NCI-H2107 treated with DMSO at 0.1 percent for 48 hours (cell line): ENCODE measurements at regions not wholly inside any gene's neighbourhood (a gene's known extent, or its start where the extent isn't known, plus 50 kb on each side); places are given as distances from the start of the nearest gene placed in this dataset.

Source experiments
- DNase-seq: peaks from one replicate; lab custom pipeline; 2025; ENCODE audit not compliant: unreplicated experiment; lab: John Stamatoyannopoulos, UW

DNA sequence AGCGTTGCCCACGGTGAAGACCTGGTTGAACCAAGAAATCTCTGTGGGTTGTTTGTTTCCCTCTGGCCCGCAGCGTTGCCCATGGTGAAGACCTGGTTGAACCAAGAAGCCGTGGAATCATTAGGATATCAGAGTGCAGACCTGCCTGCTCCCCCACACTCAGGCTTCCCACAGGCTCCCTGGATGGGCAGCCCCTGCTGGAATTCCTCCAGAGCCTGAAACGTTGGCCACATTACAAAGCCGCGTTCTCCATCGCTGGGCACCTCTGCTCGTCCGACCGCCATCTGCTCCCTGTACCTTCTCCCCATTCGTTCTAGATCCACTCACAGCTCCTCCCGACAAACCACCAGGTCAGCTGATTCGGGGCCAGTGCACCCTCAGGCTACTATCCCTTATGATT lies 266.9 kb upstream of the SHH start:
- no peak for DNase-seq

DNA sequence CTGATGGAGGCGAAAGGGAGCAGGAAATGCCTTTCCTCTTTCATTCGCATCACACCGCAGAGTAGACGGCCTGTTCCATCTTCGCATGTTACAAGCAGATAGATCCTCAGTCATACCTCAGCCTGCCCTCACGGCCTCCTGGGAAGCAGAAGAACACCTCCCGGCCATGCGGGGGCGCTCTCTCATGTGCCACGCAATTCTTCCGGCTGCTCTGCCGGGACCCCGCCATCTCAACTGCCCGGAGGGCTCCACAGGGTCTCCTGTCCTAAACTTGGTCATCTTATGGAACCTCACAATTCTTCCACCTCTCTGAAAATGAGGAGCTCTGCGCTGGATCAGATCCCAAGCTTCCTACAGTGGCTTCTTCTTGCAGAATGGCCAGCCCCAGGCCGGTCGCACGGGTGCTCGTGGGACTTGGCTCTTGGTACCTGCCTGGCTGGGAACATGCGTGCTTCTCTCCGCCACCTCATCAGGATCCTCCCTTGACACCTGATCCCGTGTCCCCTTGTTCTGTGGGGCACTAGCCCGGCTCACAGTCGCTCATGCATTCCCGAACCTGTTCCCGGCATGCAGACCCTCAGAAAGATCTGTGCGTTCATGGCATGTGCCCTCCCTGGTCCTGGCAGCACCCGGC lies 262.8 kb upstream of the SHH start:
- DNase-seq = no peak

DNA sequence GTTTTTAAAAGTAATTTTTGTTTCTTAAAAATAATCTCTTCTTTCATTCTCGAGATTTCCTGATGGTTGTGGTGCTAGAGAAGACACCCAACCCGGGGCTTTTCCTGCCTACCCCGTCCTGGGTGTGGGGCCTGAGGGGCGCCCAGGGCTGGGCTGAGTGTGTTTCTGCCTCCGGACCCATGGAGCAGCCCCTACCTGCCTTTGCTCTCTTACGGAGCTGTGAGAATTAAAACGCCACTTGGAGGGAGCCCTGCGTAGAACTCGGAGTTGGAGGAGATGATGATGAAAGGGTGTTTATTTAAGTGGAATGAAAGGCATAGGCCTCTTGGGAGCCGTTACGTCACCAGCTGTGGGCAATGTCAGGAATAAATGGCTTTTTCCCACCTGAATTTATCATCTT lies 261.8 kb upstream of the SHH start:
- DNase-seq = no peak

DNA sequence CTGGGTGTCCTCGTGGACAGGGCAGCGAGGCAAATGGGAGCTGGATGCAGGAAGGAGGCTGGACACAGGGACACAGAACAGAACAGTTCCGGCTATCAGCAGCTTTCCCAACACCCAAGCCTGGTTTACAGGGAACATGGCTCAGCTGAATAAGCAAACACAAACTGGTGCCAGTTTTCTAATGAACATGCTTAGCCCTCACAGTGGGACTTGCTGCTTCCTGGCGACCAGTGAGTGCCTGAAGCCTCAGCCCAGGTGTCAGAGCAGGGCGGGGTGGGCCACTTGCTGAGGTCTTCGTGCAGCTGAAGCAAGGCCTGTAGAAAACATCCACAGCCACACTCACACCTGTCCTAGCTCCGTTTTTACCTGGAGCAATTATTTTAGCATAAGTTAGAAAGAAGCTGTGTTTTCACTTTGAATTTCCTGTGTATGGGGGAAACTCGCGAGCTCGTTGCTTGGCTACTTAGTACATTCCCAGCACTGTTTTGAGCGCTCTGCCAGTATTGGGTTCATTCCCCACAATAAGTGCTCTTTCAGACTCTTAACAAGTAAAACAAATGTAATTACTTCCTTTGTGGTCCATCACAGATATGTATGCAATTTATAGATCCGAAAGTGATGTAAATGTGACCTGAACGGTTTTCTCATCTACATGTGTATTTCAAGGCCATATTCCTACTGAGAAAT lies 261.2 kb upstream of the SHH start:
- DNase-seq = no peak

DNA sequence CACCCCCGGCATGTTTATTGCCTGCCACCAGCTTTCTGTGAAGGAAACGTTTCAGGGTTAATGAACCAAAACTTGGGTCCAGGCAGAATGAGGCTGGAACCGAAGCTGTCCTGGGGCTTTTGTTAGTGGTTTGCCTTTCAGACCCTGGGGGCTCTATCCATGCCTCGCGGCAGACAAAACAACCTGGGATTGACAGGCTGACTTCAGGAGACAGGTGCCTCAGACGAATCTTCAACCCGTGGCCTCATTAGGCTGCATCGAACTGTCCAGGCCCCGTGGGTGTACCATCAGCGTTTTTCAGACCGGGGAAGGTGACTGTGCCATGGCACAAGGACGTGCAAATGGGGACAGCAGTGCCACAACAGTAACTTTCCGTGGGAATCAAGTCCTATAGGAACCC lies 259.3 kb upstream of the SHH start:
- DNase-seq = no peak

DNA sequence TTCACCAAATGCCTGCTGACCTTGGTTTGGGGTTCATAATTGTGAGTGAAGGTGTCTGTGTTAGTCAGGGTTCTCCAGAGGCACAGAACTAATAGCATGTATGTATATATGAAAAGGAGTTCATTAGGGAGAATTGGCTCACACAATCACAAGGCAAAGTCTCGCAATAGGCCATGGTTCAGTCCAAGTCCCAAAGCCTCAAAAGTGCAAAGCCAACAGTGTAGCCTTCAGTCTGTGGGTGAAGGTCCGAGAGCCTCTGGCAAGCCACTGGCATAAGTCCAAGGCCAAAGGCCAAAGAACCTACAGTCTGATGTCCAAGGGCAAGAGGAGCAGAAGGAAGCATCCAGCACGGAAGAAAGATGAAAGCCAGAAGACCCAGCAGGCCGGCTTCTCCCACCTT lies 257.6 kb upstream of the SHH start:
- DNase-seq = no peak

DNA sequence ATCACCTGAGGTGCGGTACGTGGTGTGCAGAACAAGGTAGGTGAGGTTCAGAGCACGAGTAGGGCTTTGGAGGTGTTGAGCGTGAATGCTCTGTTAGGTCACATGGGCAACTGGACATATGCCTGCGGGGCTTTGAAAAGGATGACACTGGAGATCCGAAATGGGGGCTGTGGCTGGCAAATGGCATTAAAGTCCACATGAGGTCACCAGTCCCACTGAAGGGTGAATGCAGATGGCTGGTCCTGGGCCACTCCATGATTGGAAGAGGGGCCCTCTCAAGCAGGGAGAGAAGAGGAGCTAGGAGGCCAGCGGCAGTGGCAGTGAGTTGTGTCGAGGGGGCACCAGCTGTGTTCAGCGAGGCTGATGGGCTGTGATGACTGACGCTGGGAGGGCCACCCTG lies 254.9 kb upstream of the SHH start:
- no peak for DNase-seq

DNA sequence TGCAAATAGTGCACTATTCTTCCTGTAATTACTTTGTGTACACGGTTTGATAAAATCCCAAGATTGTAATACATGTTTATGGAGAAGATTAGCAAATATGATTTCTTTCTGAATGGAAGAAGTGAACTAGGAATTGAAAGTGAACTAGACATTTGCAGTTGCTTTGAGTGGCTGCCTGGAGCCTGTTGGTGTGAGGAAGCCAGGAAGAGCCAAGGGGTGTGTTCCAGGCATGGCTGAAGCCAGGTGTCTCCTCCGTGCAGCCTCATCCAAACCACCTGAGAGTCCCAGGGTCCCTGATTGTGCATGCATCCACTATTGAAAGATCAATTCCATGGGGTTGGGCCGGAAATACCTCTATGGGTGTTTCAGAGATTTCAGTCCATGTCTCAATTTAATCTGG lies 253.1 kb upstream of the SHH start:
- no peak for DNase-seq

DNA sequence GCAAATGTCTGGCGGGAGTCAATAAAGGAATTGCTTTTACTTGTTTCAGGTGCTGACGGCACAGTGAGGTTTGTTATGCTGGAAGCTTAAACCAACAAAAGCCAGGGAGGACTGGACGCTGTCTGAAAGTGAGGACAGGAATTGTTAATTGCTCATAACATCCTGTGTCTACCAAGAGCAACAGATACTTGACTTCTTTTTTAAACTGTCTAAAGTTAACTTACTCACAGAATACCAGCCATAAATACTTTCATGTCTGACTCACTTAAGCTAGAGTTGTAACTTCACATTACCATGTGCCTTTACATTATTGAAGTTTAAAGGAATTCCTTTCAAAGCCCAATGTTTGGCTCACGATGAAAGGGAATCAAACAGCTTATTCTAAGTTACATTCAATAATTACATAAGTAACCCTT lies 252.7 kb upstream of the SHH start:
- no peak for DNase-seq

DNA sequence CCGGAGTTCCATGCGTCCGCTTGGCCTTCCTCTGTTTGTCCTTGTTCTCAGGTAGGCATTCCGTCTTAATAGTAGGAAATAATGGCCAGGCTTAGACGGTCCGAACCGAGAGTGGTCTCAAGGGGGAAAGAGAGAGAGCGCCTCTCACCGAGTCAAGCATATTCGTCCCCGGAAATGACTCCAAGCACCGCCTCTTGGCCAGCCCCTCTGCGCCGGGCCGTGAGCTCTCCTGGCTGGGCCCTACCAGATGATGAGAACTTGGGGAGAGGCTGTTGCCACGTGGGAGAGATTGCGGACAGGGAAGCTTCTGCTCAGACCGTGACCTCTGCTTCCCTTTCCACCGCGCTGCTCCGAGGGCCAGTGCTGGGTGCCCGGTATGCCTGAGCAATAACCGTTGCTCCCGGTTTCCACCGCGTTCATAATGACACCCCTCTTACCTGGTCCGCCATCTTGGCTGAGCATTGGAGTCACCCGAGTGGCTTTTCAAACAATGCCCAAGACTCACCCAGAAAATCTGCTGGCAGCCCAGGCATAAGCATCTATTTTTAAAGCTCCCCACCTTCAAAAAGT lies 251.1 kb upstream of the SHH start:
- DNase-seq = no peak

DNA sequence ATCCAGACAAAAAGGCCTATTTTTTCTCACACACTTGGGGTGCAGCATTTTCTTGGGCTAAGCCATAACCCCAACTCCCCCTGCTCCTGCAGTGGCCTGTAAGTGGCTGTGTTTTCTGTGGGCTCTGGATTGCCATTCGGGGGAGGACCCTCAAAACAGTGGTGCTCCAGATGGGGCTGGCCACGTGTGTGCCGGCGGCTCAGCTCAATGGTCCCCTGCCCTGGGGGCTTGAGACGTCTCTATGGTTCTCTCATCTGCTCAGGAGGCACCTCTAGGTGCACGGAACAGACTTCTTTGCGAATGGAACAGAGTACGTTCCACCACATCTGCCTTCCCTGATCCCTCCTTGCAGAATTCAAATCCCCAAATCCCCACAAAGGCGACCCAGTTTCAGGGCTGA lies 250.0 kb upstream of the SHH start:
- DNase-seq = no peak

DNA sequence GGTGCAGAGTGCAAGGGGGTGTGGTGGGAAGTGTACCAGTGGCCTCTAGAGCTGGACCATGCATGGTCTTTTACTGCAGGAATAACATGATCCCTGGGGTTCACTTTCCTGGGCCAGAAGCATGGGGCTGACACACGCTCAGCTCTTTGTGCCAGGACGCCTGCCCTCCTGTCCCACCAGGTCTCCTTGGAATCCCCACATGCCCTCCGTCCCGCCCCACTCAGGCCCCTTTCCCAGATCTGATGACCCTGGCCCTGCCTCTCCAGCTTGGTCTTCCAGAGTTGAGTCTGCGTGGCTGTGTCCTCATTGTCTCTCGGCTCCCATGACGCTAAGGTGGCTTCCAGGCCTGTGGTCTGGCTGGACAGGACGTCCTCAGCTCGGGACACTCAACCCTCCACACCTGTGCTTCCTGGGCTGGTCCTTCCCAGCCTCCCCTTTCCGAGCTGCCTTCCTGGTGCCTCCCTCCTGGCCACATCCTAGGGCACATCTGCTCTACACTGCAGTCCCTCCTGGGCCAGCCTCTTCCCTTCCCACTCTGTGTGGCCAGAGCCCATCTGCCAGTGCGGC lies 249.5 kb upstream of the SHH start:
- no peak for DNase-seq

DNA sequence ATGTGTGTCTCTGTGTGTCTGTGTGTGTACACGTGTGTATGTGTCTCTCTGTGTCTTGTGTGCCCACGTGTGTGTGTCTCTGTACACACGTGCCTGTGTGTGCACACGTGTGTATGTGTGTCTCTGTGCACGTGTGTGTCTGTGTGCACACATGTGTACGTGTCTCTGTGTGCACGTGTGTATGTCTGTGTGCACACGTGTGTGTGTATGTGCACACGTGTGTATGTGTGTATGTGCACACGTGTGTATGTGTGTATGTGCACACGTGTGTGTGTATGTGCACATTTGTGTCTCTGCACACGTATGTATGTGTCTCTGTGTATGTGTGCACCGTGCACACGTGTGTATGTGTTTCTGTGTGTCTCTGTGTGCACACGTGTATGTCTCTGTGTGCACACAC lies 248.7 kb upstream of the SHH start:
- no peak for DNase-seq

DNA sequence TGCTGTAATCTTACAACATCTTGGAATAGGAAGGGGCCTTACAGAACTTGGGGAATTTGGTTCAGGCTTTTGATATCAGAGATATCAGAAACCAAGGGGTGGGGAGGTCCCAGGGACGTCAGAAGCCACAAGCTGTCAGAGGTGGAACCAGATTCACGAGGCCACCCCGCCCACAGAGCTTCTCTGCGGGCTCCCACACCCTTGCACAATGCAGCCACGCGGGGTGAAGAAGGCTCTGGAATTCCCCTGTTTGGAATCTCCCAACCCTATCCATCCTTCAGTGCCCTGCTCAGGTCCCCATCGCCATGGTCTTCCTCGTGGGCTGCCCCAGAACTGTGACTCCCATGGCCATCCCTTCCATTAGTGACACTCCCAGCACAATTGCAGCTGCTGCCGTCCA lies 247.1 kb upstream of the SHH start:
- no peak for DNase-seq

DNA sequence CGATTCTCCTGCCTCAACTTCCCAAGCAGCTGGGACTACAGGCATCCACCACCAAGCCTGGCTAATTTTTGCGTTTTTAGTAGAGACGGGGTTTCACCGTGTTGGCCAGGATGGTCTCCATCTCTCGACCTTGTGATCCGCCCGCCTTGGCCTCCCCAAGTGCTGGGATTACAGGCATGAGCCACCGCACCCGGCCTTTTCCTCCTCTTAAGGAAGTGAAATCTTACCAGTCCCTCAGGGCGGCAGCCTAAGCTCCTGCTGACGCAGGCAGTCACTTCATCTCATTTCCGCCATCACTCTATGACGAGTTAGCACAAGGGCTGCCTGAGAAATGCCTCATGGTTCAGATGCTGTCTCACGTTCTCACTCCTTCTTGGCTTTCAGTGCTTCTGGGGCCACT lies 246.0 kb upstream of the SHH start:
- DNase-seq = no peak

DNA sequence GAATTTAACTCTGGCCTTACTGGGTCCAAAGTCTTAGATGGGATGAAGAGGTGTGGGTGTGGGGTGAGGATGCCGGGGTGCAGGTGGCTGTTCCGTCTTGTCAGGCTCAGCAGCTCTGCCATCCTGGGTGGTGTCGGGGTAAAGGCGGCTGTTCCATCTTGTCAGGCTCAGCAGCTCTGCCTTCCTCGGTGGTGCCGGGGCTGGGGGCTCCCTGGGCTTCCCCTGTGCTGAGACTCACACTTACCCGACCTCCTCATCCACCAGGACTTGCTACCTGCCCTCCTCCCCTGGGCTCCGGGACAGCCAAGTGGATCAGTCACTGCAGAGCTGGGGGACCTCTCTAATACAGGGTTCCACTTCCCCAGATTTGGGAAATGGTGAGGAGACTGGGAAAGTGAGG lies 244.3 kb upstream of the SHH start:
- DNase-seq = no peak

DNA sequence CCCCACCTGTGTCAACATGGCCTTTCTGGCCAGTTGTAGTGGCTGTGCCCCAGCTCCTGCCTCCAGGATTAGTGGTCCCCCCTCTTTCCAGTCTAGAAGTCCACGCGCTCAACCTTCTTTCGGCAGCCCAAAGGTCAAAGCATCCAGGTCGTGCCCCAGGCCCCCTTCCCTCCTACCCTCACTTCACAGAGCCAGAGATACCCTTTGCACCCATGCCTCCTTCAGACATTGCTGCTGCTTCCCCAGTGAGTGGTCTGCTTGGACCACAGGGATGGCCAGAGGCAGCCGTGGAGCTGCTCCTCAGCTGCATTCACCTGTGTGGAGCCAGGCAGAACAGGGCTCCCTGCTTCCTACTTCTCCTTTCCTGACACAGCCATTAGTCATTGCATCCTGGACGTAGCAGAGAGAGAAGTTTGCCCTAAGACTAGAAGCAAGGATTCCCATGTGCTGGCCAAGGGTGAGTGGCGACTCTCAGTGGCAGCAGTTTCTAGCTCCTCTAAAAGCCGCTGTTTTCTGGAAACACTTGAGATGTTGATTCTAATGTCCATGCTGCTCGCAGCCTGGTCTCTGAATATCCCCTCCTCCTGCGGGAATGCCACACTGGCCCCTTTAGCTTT lies 243.1 kb upstream of the SHH start:
- DNase-seq = no peak

DNA sequence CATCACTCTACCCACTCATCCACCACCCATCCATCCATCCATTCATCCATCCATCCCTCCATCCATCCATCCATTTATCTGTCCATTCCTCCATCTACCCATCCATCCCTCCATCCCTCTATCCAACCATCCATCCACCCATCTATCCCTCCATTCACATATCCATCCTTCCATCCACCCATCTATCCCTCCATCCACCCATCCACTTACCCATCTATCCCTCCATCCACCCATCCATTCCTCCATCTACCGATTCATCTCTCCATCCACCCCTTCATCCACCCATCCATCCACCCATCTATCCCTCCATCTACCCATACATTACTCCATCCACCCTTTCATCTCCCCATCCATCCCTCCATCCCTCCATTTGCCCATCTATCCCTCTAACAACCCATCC lies 239.6 kb upstream of the SHH start:
- no peak for DNase-seq

DNA sequence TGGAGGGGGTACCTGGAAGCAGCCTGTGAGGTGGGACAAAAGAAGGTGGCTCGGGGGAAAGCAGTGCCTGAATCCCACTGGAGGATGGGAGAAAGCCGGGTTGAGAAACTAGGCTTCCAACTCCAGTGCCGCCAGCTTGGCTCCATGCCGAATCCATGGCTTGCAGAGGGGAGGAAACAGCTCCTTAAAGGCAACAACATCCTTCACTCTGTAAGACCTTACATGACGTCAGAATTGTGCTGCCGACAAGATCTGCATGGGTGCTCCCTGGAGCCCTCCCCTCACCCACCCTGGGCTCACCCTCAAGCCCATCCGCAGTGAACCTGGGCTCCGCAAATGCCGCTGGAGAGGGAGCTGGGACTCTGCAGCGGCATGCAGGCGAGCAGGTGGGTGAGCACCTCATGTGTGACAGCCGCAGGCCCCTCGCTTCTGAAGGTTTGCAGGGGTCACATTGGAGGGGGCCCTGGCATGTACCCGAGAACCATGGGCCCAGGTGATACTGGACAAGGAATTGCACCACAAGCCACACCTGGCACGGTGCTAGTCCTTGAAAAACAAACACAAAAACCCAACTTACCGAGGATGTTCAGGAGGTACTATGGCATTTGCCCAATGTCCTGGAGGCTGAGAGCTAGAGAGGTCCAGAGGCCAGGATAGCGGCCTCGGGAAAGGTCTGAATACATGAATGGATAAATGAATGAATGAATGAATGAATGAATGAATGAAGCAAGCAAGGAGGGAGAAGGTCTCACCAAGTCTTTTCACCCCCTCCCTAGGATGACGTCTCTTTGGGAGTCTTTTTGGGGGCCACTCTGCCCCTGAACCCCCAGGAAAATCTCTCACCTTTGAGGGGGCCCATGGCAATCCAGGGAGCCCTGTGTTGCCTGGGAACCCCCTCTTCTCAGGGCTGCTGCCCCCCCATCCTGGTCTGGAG lies 238.6 kb upstream of the SHH start:
- no peak for DNase-seq

DNA sequence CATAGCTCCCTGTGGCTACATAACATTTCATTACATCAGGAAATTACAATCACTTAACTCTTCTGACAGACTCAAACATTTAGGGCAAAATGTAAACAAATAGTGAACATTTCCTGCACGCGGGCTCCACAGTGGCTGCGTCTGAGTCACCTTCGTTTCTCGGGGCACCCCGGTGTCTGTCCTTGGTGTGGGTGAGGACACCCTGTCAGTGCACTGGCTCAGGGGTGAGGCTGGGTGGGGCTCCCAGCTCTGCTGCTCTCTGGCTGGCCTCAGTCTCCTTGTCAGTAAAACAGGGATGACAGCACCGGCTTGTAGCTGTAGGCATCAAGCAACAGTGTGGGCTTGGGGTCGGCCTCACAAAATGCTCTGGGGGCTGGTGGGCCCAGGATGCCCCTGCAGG lies 237.1 kb upstream of the SHH start:
- DNase-seq = no peak

DNA sequence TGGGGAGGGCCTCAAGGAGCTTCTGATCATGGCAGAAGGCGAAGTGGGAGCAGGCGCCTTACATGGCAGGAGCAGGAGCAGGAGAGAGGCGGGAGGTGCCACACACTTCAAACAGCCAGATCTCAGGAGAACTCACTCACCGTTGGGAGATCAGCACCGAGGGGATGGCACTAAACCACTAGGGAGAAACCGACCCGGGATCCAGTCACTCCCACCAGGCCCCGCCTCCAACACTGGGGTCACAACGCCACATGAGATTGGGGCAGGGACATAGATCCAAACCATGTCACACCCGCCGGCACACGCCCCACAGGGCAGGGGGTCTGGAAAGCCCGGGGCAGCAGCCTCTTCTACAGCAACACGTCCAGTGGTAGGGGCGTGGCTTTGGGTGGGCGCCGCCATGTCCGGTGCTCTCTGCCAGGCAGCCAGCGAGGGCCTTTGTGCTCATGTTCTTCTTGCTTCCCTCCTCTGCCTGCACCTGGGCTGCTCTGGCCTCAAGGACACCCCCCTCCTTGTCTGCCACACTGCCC lies 233.8 kb upstream of the SHH start:
- no peak for DNase-seq
